ENCODE measurements at regions not wholly inside any gene's neighbourhood (a gene's known extent, or its start where the extent isn't known, plus 50 kb on each side); places are given as distances from the start of the nearest gene placed in this dataset.

GRCh38 chr12:76143343-76144244 is 59.1 kb upstream of the NAP1L1 start:
- Histone ChIP-seq H3K27me3 (replicated peaks; ENCODE audit: insufficient read depth) (no peaks in the 10 kb centered on the region), H3K9me3 (no peaks in the 10 kb centered on the region), H3K27ac (no peak overlapping the region), H3K36me3 (no peaks in the 10 kb centered on the region), H3K4me1 (replicated peaks) (no peaks in the 10 kb centered on the region), H3K4me3 (no peak overlapping the region)
- WGBS: 53% methylated on average over 6 of the region's 6 CpGs
- no peak for TF ChIP-seq POLR2A (IDR thresholded peaks at IDR 0.05)
- TF ChIP-seq CTCF (IDR thresholded peaks at IDR 0.05): no peak
- TF ChIP-seq POLR2AphosphoS5 (IDR thresholded peaks at IDR 0.05): no peak
- DNase-seq (ENCODE audit: low spot score): no peak
- intact Hi-C loops (cut with DNase I): no loop called here

GRCh38 chr12:76142305-76142704 is 57.8 kb upstream of the NAP1L1 start:
- no peak overlapping the region for H3K27ac ChIP-seq
- 60% methylated on average over 3 of the region's 3 CpGs for WGBS
- TF ChIP-seq CTCF (IDR thresholded peaks at IDR 0.05) (no peak), POLR2A (IDR thresholded peaks at IDR 0.05) (no peak), POLR2AphosphoS5 (IDR thresholded peaks at IDR 0.05) (no peak)
- no peaks in the 10 kb centered on the region for H3K27me3 ChIP-seq (replicated peaks; ENCODE audit: insufficient read depth)
- intact Hi-C loops (cut with DNase I): no loop called here
- DNase-seq (ENCODE audit: low spot score): no peak
- no peaks in the 10 kb centered on the region for H3K36me3 ChIP-seq
- H3K4me3 ChIP-seq: no peak overlapping the region
- H3K9me3 ChIP-seq: no peaks in the 10 kb centered on the region
- no peaks in the 10 kb centered on the region for H3K4me1 ChIP-seq (replicated peaks)

- H3K4me1 ChIP-seq (replicated peaks): no peaks in the 10 kb centered on the region
- no peaks in the 10 kb centered on the region for H3K27me3 ChIP-seq (replicated peaks; ENCODE audit: insufficient read depth)
- no peak overlapping the region for H3K4me3 ChIP-seq
- TF ChIP-seq POLR2AphosphoS5 (IDR thresholded peaks at IDR 0.05) (no peak), POLR2A (IDR thresholded peaks at IDR 0.05) (no peak), CTCF (IDR thresholded peaks at IDR 0.05) (no peak)
- no peak overlapping the region for H3K27ac ChIP-seq
- no peaks in the 10 kb centered on the region for H3K9me3 ChIP-seq
- no peaks in the 10 kb centered on the region for H3K36me3 ChIP-seq
- intact Hi-C loops (cut with DNase I): no loop called here
- no peak for DNase-seq (ENCODE audit: low spot score)
- 71% methylated on average over 2 of the region's 2 CpGs for WGBS
Observed at GRCh38 chr12:76138656-76139055, 54.2 kb upstream of the NAP1L1 start.

- no peaks in the 10 kb centered on the region for H3K27me3 ChIP-seq (replicated peaks; ENCODE audit: insufficient read depth)
- H3K36me3 ChIP-seq: no peaks in the 10 kb centered on the region
- intact Hi-C loops (cut with DNase I): no loop called here
- no peaks in the 10 kb centered on the region for H3K9me3 ChIP-seq
- 92% methylated on average over 6 of the region's 6 CpGs for WGBS
- no peak overlapping the region for H3K27ac ChIP-seq
- TF ChIP-seq CTCF (IDR thresholded peaks at IDR 0.05) (no peak), POLR2AphosphoS5 (IDR thresholded peaks at IDR 0.05) (no peak), POLR2A (IDR thresholded peaks at IDR 0.05) (no peak)
- H3K4me3 ChIP-seq: no peak overlapping the region
- no peaks in the 10 kb centered on the region for H3K4me1 ChIP-seq (replicated peaks)
- no peak for DNase-seq (ENCODE audit: low spot score)
Observed at GRCh38 chr12:76137606-76138005, 53.1 kb upstream of the NAP1L1 start.

- no peaks in the 10 kb centered on the region for H3K9me3 ChIP-seq
Observed at GRCh38 chr12:76135456-76135855, 51.0 kb upstream of the NAP1L1 start.

More at GRCh38 chr12:76135456-76135855, 51.0 kb upstream of the NAP1L1 start:
- Histone ChIP-seq H3K36me3 (no peaks in the 10 kb centered on the region), H3K4me3 (no peak overlapping the region), H3K27ac (no peak overlapping the region), H3K27me3 (replicated peaks; ENCODE audit: insufficient read depth) (no peaks in the 10 kb centered on the region), H3K4me1 (replicated peaks) (no peaks in the 10 kb centered on the region)
- TF ChIP-seq POLR2A (IDR thresholded peaks at IDR 0.05): no peak
- TF ChIP-seq CTCF (IDR thresholded peaks at IDR 0.05): no peak
- no peak for TF ChIP-seq POLR2AphosphoS5 (IDR thresholded peaks at IDR 0.05)
- DNase-seq (ENCODE audit: low spot score): no peak
- intact Hi-C loops (cut with DNase I): no loop called here
